Renal pelvis (tissue), 1 donor: ENCODE measurements at regions not wholly inside any gene's neighbourhood (a gene's known extent, or its start where the extent isn't known, plus 50 kb on each side); places are given as distances from the start of the nearest gene placed in this dataset.
"Not testable (repeated sequence)": the region's sequence is repeated elsewhere in the genome, so short reads cannot be mapped to it uniquely, and the experiment has no call there.

Experiments
- DNase-seq: peaks from one replicate; pipeline ENCODE4 v3.0.0-alpha.2; 2013

GRCh38 chr2:190742431-190742830, 93.5 kb downstream of the NAB1 start:
- no peak for DNase-seq

GRCh38 chr2:190744041-190744440, 95.2 kb downstream of the NAB1 start:
- no peak for DNase-seq

DNA sequence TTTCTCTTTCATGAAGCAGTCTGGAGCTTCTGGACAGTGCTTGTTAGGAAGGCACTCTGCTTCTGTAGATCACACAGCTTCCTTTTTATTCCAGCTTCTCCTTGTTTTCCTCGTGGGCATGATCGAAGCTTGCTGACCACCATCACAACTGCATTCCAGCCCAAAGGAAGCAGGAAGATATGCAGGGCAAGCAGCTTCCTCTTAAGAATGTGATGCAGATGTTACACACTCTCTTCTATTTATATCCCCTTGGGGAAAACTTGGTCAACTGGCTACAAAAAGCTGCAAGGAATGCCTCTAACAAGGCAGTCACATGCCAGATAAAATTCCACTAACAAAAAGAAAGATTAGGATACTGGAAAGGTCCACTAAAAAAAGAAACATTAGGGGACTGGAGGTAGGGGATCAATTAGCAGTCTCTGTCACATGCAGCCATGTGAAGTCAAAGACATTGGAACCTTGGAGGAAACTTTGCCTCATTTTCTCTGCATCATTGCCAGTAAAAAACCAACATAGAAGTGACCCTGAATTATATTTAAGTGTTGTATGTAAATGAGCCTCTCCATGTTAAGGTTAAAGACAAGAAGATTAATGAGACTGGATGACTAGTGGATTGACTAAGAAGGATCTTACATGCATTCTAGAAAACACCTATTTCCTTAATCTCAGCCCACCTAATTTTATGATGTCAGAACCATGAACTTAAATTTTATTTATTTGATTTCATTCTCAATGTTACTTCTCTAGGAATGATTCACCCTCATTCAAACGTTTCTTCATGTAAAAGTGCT, 98.3 kb downstream of the NAB1 start:
- no peak for DNase-seq

- DNase-seq, result no peak
Measured at GRCh38 chr2:190748966-190749365, 100.1 kb downstream of the NAB1 start.

DNA sequence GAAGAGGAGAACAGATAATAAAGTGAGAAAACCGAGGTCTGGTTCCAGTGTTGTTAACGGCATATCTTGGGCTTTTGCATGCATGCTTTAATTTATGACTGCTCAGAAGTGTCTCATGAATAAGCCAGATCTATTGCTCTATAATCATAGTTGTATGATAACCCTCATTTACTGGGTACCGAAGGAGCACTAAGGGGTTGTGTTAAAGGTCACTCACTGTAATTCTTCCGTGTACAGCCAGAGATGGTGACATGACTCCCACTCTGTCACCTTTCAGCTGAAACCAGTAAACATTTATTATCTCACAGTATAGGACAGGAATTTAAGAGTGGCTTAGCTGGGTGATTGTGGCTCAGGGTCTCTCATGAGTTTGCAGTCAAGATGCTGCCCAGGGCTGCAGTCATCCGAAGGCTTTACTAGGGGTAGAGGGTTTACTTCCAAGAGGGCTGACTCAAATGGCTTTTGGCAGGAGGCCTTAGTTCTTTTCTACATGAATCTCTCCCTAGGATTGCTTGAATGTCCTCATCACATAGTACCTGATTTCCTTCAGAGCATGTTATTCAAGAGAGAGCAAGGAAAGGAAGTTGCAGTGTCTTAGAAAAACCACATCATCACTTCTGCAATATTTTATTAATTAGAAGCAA, 107.0 kb downstream of the NAB1 start:
- no peak for DNase-seq

DNA sequence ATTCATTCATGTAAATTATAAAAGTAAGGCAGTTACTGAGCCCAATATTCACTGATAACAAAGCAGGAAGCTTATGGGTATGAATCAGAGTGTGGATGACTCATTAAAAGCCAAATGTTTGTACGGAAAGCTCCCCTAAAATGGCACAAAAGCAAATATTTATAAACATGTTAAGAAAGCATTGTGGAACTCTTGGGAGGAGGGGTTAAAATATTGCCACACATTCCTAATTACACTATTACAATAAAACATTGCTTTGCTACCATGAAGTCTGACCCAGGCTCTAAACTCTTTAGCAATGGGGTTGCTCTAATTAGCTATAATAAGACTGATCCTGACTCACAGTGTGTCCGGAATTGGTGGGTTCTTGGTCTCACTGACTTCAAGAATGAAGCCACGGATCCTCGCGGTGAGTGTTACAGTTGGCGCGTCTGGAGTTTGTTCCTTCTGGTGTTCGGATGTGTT, 110.9 kb downstream of the NAB1 start:
- no peak for DNase-seq

DNA sequence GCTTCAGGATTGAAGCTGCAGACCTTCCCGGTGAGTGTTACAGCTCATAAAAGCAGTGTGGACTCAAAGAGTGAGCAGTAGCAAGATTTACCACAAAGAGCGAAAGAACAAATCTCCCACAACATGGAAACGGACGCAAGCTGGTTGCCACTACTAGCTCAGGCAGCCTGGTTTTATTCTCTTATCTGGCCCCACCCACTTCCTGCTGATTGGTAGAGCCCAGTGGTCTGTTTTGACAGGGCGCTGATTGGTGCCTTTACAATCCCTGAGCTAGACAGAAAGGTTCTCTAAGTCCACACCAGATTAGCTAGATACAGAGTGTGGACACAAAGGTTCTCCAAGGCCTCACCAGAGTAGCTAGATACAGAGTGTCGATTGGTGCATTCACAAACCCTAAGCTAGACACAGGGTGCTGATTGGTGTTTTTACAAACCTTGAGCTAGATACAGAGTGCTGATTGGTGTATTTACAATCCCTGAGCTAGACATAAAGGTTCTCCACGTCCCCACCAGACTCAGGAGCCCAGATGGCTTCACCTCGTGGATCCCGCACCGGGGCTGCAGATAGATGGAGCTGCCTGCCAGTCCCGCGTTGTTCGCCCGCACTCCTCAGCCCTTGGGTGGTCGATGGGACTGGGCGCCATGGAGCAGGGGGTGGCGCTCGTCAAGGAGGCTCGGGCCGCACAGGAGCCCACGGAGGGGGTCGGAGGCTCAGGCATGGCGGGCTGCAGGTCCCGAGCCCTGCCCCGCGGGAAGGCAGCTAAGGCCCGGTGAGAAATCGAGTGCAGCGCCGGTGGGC, 111.7 kb downstream of the NAB1 start:
- not testable (repeated sequence) for DNase-seq

- DNase-seq, result not testable (repeated sequence)
Measured at GRCh38 chr2:190761216-190761615, 112.3 kb downstream of the NAB1 start.

DNA sequence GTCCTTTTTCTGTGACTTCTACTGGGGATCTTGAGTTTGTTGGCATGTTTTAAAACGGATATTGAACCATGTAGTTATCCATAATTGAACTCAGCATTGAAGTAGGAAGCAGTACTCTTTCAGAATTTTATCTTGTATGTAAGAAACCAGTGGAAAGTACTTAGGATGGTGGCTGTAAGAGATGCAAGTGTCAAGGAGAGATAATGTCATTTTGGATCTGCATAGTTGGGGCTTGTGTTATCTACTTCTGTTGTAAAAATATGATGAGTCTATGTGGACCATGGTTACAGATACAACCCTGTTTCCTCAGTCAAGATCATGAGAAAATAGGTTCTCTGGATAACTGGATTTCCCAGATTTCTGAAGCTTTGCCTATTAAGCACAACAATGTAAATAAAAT, 113.7 kb downstream of the NAB1 start:
- DNase-seq, result no peak

- no peak for DNase-seq
Measured at GRCh38 chr2:190763100-190763499, 114.2 kb downstream of the NAB1 start.

DNA sequence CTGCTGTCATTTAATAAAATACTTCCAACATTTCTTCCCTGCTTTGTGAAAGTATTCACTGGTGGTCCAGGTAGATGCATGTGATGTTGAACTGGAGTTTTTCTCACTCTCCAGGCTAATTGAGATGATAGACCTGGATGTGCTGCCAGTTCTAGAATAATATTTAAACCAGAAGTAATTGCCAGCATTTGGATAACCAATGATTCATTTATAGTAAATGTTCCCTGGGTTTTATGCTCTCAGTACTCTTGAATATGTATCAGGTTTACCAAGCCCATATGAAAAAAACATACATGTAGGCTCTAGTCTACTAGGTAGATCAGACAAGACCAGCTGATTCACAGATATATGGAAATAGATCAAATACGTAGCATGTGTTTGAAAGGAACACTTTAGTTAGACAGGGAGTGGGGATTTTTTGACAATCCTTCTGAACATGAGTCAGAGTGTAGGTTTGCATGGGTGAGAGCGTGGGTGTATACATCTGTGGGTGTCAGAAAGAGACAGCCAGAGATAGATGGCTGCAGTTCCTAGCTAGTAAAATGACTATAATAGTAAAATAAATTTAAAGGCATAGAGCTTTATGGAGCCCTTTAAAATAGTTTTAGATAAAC, 115.1 kb downstream of the NAB1 start:
- no peak for DNase-seq

DNA sequence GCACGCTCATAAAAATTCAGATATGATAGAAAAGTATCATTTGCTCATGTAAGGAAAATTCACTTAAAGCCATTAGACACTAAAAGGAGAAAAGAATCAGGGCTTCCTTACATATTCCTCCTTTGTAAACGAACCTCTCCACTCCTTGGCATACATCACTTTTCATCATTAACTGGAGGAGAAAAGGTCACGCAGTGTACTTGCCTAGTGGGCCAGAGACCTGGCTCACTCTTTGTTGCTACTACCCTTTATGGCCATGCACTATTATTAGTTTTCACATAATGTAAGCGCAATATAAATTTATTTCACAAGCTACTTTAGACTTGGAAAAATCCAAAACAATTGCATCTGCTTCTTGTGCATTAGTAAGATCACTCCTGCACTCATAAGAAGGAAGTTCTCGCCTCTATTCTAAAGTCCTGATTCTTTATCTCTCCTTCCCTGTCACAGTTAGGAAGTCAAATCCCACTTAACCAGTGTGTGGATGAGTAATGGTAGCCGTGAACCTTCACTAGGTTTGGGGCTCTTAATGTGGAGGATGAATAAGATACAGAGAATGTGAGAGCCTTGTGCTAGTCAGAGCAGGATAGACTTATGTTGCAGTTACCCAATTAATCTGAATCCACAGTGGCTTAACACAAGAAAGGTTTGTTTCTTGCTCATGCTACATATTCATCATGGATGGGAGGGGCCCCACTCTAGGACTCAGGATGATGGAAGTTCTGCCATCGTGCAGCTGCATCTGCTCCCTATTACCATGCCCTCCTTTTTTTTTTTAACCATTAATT, 115.0 kb upstream of the GLS start:
- DNase-seq, result no peak

GRCh38 chr2:190766174-190766572, 114.4 kb upstream of the GLS start:
- no peak for DNase-seq

DNA sequence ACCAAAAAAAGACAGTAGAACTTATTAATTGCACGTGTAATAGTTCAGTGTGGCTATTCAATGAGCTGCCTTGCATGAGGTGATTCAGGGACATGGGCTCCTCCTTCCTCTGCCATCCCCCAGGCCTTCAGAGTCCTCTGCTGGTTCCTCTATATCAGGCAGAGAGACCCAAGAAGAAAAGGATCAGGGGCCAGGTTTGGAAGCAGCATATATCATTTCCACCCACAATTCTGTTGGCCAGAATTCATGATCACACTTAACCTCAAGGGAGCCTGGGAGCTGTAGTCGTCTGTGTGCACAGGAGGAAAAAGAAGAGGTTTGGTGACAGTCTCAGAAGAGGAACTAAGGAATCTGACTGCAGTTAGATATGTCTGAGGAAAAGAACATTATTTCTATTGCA, 114.0 kb upstream of the GLS start:
- no peak for DNase-seq

DNA sequence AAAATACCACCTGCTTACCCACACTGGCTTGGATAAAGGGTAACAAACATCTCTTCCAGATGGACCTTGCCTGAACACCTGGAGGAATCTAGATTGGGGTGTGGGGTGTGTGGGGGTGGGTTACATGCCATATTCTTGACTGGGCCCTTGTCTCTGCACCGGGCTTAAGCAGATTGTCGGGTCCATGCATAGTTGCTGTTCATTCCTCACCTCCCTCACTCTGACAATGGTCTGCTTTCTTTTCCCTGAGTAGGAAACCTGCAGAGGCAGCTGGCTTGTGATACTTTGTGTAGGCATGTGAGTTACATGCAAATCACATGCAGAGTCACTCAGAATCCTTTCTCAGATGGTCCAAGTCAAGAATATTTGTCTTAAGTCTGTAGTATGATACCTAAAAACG, 112.8 kb upstream of the GLS start:
- no peak for DNase-seq

GRCh38 chr2:190769258-190769657, 111.4 kb upstream of the GLS start:
- no peak for DNase-seq

DNA sequence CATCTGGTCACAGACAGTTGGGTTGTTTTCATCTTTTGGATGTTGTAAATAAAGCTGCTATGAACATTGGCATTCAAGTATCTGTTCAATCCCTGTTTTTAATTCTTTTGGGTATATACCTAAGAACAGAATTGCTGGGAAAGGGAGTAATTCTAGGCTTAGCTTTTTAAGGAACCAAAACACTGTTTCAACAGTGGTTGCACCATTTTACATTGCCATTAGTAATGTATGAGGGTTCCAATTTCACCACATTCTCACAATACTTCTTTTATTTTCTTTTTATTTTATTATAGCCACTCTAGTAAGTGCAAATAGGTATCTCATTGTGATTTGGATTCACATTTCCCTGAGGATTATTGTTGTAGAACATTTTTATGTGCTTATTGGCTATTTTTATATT, 108.9 kb upstream of the GLS start:
- no peak for DNase-seq

DNA sequence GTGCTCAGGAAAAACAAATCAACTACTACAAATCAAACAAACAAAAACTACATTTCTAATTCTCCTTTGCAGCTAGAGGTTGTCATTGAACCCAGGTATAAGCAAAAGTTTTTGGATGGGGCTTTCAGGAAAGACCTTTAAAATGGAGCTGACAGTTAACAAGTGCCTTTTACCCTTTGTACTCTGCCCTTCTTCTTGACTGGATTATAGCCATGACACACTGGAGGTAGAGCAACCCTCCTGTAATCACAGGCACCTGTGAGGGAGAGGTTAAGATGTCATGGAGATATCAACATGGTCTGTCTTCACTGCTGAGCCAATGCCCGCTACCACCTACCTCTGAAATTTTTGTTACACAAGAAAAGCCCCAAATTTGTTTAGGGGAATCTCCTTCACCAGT, 100.0 kb upstream of the GLS start:
- DNase-seq, result no peak

GRCh38 chr2:190781604-190782198, 98.9 kb upstream of the GLS start:
- DNase-seq, result peak; percentile 43

GRCh38 chr2:190782264-190782663, 98.4 kb upstream of the GLS start:
- no peak for DNase-seq
